ENCODE measurements at regions not wholly inside any gene's neighbourhood (a gene's known extent, or its start where the extent isn't known, plus 50 kb on each side); places are given as distances from the start of the nearest gene placed in this dataset.
A peak's percentile ranks its signal among the peaks of the same experiment; 100 is the strongest.

- peak; percentile 24 for DNase-seq (ENCODE audit: low read depth)
- no peak overlapping the region for H3K4me3 ChIP-seq (ENCODE audit: low read depth, low read length)
- no peak for TF ChIP-seq MYC (IDR thresholded peaks at IDR 0.05; ENCODE audit: low read depth, low read length)
- TF ChIP-seq CTCF (IDR thresholded peaks at IDR 0.05; ENCODE audit: low read depth, low read length), result no peak
- no peak for TF ChIP-seq POLR2A (IDR thresholded peaks at IDR 0.05; ENCODE audit: extremely low read depth, insufficient read length)
- TF ChIP-seq, protein P1, sequence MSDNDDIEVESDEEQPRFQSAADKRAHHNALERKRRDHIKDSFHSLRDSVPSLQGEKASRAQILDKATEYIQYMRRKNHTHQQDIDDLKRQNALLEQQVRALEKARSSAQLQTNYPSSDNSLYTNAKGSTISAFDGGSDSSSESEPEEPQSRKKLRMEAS (IDR thresholded peaks at IDR 0.05; ENCODE audit: low read depth, low read length), result no peak
These were observed 1712.4 kb downstream of the EFNB2 start for GRCh38 chr13:104823071-104823470.

GRCh38 chr13:104817271-104817670 is 1718.2 kb downstream of the EFNB2 start:
- no peak overlapping the region for H3K4me3 ChIP-seq (ENCODE audit: low read depth, low read length)
- no peak for DNase-seq (ENCODE audit: low read depth)
- no peak for TF ChIP-seq POLR2A (IDR thresholded peaks at IDR 0.05; ENCODE audit: extremely low read depth, insufficient read length)
- TF ChIP-seq MYC (IDR thresholded peaks at IDR 0.05; ENCODE audit: low read depth, low read length), result no peak
- TF ChIP-seq, protein P1 (IDR thresholded peaks at IDR 0.05; ENCODE audit: low read depth, low read length), result no peak
- TF ChIP-seq CTCF (IDR thresholded peaks at IDR 0.05; ENCODE audit: low read depth, low read length), result no peak

DNA sequence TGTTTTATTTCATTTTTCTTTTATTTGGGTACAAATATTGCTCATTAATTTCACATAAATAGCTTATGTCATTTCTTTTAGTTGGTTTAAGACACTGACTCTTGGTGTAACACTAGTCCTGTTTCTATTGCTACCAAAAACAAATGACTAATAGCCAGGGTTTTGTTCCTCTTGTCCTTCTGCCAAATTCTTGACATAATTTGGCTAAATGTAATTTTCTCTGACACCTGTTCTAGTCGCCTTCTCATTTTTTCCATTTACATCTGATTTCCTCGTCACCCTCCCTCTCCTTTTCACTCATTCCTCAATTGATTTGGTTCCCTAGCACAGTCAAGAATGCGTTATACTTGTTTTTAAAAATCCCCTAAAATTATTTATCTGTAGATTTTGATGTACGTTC is 1718.7 kb downstream of the EFNB2 start:
- TF ChIP-seq, protein P1 (IDR thresholded peaks at IDR 0.05; ENCODE audit: low read depth, low read length), result no peak
- TF ChIP-seq POLR2A (IDR thresholded peaks at IDR 0.05; ENCODE audit: extremely low read depth, insufficient read length), result no peak
- TF ChIP-seq CTCF (IDR thresholded peaks at IDR 0.05; ENCODE audit: low read depth, low read length), result no peak
- no peak for TF ChIP-seq MYC (IDR thresholded peaks at IDR 0.05; ENCODE audit: low read depth, low read length)
- no peak overlapping the region for H3K4me3 ChIP-seq (ENCODE audit: low read depth, low read length)
- DNase-seq (ENCODE audit: low read depth), result no peak

- DNase-seq (ENCODE audit: low read depth), result peak; percentile 48
- H3K4me3 ChIP-seq (ENCODE audit: low read depth, low read length), result no peak overlapping the region
- TF ChIP-seq MYC (IDR thresholded peaks at IDR 0.05; ENCODE audit: low read depth, low read length) (peak; percentile 78), CTCF (IDR thresholded peaks at IDR 0.05; ENCODE audit: low read depth, low read length) (no peak), POLR2A (IDR thresholded peaks at IDR 0.05; ENCODE audit: extremely low read depth, insufficient read length) (peak; percentile 26)
- TF ChIP-seq, protein P1 (IDR thresholded peaks at IDR 0.05; ENCODE audit: low read depth, low read length), result peak; percentile 86
These were observed 1725.2 kb downstream of the EFNB2 start for GRCh38 chr13:104810242-104810641.

DNA sequence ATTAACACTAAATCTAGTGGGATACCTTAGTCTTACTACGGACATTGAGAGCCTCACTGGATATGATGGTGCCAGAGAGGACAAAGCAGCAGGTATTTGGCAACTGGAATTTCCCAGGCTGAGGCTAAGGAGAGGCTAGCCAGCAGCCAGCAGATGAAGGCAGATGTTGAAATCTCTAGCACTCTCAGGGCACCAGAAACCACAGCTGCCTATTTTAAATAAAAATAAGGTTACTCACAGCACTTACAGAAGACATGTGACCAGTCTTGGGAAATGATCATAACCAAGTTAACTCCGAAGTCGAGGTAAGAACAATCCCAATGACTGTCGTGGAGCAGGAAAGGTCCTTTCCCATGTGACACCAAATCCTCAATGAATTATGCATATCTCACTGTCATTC is 1726.0 kb downstream of the EFNB2 start:
- DNase-seq (ENCODE audit: low read depth), result peak; percentile 82
- no peak overlapping the region for H3K4me3 ChIP-seq (ENCODE audit: low read depth, low read length)
- TF ChIP-seq CTCF (IDR thresholded peaks at IDR 0.05; ENCODE audit: low read depth, low read length) (no peak), POLR2A (IDR thresholded peaks at IDR 0.05; ENCODE audit: extremely low read depth, insufficient read length) (no peak), MYC (IDR thresholded peaks at IDR 0.05; ENCODE audit: low read depth, low read length) (peak; percentile 26; the same call in 1 of the 2 replicates)
- TF ChIP-seq, protein P1 (IDR thresholded peaks at IDR 0.05; ENCODE audit: low read depth, low read length), result peak; percentile 91

Measured in NB4 (cell line).